ENCODE measurements at regions not wholly inside any gene's neighbourhood (a gene's known extent, or its start where the extent isn't known, plus 50 kb on each side); places are given as distances from the start of the nearest gene placed in this dataset.
"Not testable (repeated sequence)": the region's sequence is repeated elsewhere in the genome, so short reads cannot be mapped to it uniquely, and the experiment has no call there.

GRCh38 chr3:70612920-70613319 is 300.5 kb upstream of the MDFIC2 start:
- TF ChIP-seq, protein P1, sequence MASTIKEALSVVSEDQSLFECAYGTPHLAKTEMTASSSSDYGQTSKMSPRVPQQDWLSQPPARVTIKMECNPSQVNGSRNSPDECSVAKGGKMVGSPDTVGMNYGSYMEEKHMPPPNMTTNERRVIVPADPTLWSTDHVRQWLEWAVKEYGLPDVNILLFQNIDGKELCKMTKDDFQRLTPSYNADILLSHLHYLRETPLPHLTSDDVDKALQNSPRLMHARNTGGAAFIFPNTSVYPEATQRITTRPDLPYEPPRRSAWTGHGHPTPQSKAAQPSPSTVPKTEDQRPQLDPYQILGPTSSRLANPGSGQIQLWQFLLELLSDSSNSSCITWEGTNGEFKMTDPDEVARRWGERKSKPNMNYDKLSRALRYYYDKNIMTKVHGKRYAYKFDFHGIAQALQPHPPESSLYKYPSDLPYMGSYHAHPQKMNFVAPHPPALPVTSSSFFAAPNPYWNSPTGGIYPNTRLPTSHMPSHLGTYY (CRISPR knock-in tag; IDR thresholded peaks at IDR 0.05): no peak
- TF ChIP-seq ZNF232 (CRISPR knock-in tag; IDR thresholded peaks at IDR 0.05): no peak
- no peak for TF ChIP-seq ZBTB21 (CRISPR knock-in tag; IDR thresholded peaks at IDR 0.05; ENCODE audit: borderline replicate concordance)
- no peak for TF ChIP-seq ZBTB43 (CRISPR knock-in tag; IDR thresholded peaks at IDR 0.05)
- peaks cover 4% of the 10 kb centered on the region; the same call in 1 of the 2 replicates for H3K27me3 Mint-ChIP-seq (ENCODE audit: low read depth)
- ChIA-PET CTCF (interaction anchor here (0.9 kb wide), 1 partner anchor 141 kb away, joined by 3 read pairs; no protein-coding TSS in a partner anchor), POLR2A (interaction anchor here (0.5 kb wide), 1 partner anchor 28 kb away, joined by 3 read pairs; no protein-coding TSS in a partner anchor)
- H3K4me1 Mint-ChIP-seq: peaks cover 37% of the 10 kb centered on the region
- no peak overlapping the region for H3K27ac Mint-ChIP-seq
- peaks cover 31% of the 10 kb centered on the region for H3K9me3 Mint-ChIP-seq
- no peak for DNase-seq (ENCODE audit: low spot score)
- ATAC-seq: no peak
- H3K4me3 Mint-ChIP-seq: no peak overlapping the region
- H3K36me3 Mint-ChIP-seq: peaks cover 38% of the 10 kb centered on the region

- DNase-seq (ENCODE audit: low spot score); H3K27me3 Mint-ChIP-seq (ENCODE audit: low read depth); ATAC-seq; H3K4me3 Mint-ChIP-seq; CTCF ChIA-PET; H3K27ac Mint-ChIP-seq; POLR2A ChIA-PET: not testable (repeated sequence)
- peaks cover 32% of the 10 kb centered on the region for H3K36me3 Mint-ChIP-seq
- H3K9me3 Mint-ChIP-seq: peaks cover 25% of the 10 kb centered on the region
- peaks cover 31% of the 10 kb centered on the region for H3K4me1 Mint-ChIP-seq
These were observed 299.3 kb upstream of the MDFIC2 start for GRCh38 chr3:70611667-70612277.

DNA sequence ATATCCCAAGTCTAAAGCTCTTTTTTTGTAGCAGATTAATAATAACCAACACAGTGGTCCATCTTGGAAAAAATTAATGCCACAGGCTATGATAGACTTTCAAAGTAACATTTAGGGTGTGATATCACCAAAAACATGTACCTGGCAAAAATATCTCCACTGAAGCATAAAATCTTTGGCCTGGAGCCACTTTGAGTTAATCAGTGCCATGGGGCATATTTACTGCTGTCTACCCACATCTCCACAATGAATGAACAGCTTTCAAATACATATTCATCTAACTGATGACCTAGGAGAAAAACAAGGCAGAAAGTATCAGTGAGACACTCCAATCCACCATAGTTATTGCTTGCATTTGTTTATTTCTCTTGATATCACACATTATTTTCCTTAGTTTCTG is 296.0 kb upstream of the MDFIC2 start:
- H3K4me3 Mint-ChIP-seq: no peak overlapping the region
- no peak overlapping the region for H3K27ac Mint-ChIP-seq
- peaks cover 12% of the 10 kb centered on the region for H3K9me3 Mint-ChIP-seq
- CTCF ChIA-PET: no interaction called here
- no peak for ATAC-seq
- H3K27me3 Mint-ChIP-seq (ENCODE audit: low read depth): peaks cover 4% of the 10 kb centered on the region; the same call in 1 of the 2 replicates
- H3K36me3 Mint-ChIP-seq: peaks cover 17% of the 10 kb centered on the region
- POLR2A ChIA-PET: no interaction called here
- no peak for DNase-seq (ENCODE audit: low spot score)
- TF ChIP-seq TEAD4 (CRISPR knock-in tag; IDR thresholded peaks at IDR 0.05): no peak
- TF ChIP-seq FOXP1 (CRISPR knock-in tag; IDR thresholded peaks at IDR 0.05; ENCODE audit: borderline replicate concordance): no peak
- TF ChIP-seq ZNF423 (CRISPR knock-in tag; IDR thresholded peaks at IDR 0.05): no peak
- TF ChIP-seq, protein P2, sequence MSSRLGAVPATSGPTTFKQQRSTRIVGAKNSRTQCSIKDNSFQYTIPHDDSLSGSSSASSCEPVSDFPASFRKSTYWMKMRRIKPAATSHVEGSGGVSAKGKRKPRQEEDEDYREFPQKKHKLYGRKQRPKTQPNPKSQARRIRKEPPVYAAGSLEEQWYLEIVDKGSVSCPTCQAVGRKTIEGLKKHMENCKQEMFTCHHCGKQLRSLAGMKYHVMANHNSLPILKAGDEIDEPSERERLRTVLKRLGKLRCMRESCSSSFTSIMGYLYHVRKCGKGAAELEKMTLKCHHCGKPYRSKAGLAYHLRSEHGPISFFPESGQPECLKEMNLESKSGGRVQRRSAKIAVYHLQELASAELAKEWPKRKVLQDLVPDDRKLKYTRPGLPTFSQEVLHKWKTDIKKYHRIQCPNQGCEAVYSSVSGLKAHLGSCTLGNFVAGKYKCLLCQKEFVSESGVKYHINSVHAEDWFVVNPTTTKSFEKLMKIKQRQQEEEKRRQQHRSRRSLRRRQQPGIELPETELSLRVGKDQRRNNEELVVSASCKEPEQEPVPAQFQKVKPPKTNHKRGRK (CRISPR knock-in tag; IDR thresholded peaks at IDR 0.05; ENCODE audit: borderline replicate concordance): no peak
- no peak for TF ChIP-seq NR1H2 (CRISPR knock-in tag; IDR thresholded peaks at IDR 0.05)
- H3K4me1 Mint-ChIP-seq: no peaks in the 10 kb centered on the region

DNA sequence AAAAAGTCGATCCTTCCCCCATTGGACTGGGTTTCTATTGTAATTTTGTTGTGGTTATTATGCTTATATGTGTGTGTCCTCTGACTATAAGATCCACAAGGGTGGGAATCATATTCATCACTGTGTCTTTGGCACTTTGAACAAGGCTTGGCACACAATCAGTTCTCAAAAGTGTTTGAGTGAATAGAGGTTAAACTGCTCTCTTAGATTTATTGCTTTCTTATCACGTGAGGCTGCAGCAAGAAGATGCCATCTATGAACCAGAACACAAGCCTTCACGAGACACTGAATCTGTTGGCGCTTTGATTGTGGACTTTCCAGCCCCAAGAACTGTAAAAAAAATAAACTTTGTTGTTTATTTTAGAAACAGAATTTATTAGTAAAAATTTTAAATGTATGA is 295.0 kb upstream of the MDFIC2 start:
- DNase-seq (ENCODE audit: low spot score) (no peak), ATAC-seq (no peak)
- Mint-ChIP-seq H3K4me3 (no peak overlapping the region), H3K4me1 (no peaks in the 10 kb centered on the region), H3K9me3 (peaks cover 9% of the 10 kb centered on the region), H3K27ac (no peak overlapping the region), H3K36me3 (peaks cover 10% of the 10 kb centered on the region), H3K27me3 (ENCODE audit: low read depth) (no peaks in the 10 kb centered on the region)
- ChIA-PET POLR2A (no interaction called here), CTCF (no interaction called here)
- TF ChIP-seq NR2C2 (CRISPR knock-in tag; IDR thresholded peaks at IDR 0.05) (no peak), ESRRA (CRISPR knock-in tag; IDR thresholded peaks at IDR 0.05; ENCODE audit: borderline replicate concordance) (no peak), IRF2 (CRISPR knock-in tag; IDR thresholded peaks at IDR 0.05; ENCODE audit: borderline replicate concordance, low read depth) (no peak), TP53 (CRISPR knock-in tag; IDR thresholded peaks at IDR 0.05) (no peak)
- TF ChIP-seq, protein P3, sequence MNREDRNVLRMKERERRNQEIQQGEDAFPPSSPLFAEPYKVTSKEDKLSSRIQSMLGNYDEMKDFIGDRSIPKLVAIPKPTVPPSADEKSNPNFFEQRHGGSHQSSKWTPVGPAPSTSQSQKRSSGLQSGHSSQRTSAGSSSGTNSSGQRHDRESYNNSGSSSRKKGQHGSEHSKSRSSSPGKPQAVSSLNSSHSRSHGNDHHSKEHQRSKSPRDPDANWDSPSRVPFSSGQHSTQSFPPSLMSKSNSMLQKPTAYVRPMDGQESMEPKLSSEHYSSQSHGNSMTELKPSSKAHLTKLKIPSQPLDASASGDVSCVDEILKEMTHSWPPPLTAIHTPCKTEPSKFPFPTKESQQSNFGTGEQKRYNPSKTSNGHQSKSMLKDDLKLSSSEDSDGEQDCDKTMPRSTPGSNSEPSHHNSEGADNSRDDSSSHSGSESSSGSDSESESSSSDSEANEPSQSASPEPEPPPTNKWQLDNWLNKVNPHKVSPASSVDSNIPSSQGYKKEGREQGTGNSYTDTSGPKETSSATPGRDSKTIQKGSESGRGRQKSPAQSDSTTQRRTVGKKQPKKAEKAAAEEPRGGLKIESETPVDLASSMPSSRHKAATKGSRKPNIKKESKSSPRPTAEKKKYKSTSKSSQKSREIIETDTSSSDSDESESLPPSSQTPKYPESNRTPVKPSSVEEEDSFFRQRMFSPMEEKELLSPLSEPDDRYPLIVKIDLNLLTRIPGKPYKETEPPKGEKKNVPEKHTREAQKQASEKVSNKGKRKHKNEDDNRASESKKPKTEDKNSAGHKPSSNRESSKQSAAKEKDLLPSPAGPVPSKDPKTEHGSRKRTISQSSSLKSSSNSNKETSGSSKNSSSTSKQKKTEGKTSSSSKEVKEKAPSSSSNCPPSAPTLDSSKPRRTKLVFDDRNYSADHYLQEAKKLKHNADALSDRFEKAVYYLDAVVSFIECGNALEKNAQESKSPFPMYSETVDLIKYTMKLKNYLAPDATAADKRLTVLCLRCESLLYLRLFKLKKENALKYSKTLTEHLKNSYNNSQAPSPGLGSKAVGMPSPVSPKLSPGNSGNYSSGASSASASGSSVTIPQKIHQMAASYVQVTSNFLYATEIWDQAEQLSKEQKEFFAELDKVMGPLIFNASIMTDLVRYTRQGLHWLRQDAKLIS (CRISPR knock-in tag; IDR thresholded peaks at IDR 0.05; ENCODE audit: borderline replicate concordance): no peak
- TF ChIP-seq, protein P2 (CRISPR knock-in tag; IDR thresholded peaks at IDR 0.05; ENCODE audit: borderline replicate concordance): no peak
- TF ChIP-seq, protein P1 (CRISPR knock-in tag; IDR thresholded peaks at IDR 0.05): no peak

Measured in WTC11 (cell line).